GOT3 (cell line): ENCODE measurements at regions not wholly inside any gene's neighbourhood (a gene's known extent, or its start where the extent isn't known, plus 50 kb on each side); places are given as distances from the start of the nearest gene placed in this dataset.

Source experiments
- DNase-seq: peaks from one replicate; lab custom pipeline; 2025; ENCODE audit warnings: mixed read lengths; lab: John Stamatoyannopoulos, UW

DNA sequence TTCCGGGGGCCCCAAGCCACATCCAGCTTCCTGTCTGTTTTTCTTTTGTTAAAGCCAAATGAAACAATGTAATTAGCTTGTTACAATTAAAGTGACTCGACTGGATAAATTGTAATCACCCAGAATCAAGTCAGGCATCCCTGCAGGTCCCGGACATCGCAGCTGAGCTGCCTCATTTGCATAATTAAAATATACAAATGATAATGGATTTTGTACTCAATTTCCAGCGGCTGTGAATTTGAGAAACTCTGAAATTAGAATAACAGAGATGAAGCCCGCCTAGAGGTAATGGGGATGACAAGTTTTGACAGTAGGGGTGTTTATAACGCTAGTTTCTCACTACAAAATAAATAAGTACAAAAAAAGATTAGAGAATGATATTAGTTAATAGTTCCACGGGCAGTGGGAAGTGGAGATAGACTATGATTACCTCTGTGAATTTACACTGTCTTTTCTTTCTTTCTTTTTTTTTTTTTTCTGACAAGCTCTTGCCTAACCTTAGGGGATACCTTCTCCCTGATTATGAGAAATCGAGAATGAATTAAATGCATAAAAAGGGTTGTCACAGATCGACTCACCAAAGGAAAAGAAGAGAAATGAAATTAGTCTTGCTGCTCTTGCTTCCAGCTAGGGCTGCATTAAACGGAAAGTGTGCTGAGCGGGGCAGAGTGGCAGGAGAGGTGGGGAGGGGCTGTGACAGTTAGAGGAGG, 82.6 kb upstream of the SKOR2 start:
- no peak for DNase-seq

DNA sequence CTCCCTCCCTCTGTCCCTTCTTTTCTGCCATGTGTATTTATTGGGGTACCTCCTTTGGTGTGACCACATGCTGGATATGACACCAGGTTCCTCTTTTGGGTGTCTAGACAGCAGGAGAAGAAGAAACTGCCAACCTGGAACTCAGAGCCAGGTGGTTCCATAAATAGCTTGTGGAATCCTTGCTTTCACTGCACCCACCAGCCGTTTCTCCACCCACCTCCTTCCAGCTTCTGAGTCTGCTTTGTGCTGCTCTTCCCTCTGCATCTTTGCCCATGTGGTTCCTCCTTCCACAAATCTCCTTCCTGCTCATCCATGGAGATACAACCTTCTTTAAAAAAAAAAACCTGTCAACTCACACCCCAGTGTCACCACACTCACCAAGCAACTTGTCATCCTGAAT, 80.2 kb upstream of the SKOR2 start:
- DNase-seq: no peak

DNA sequence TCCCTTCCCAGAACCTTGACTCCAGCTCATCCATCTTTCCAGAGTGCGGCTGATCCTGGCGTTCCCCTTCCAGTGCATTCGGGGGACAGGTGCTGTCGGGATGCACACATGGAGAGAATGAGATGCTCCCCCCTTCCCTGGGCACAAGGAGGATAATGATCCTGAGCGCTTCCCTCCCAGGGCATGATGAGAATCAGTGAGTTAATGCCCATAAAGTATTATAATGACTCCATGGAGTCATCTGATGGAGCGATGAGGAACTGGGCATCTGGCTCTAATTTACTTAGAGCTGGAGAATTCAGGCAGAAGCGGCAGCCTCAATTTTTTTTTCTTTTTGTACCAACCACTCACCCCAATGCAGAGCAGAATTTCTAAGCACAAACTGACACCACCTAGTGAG, 79.6 kb upstream of the SKOR2 start:
- DNase-seq: no peak

DNA sequence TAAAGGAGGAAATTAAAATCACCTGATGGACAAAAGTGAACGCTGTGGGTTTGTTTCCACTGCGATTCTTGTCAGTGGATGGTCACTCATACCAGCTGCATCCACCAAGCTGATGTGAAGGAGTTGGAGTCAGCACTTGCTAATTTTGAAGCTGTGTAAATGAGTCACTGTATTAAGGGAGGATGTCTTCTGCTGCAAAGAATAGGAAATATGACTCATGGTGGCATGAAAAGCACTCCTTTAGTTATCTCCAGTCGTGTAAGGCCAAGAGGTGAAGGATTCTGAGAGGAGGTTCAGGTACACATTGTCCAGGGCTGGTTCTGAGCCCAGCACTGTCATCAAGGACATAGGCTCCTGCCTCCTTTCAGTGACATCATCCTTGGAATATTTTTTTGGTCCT, 71.7 kb upstream of the SKOR2 start:
- DNase-seq: no peak

DNA sequence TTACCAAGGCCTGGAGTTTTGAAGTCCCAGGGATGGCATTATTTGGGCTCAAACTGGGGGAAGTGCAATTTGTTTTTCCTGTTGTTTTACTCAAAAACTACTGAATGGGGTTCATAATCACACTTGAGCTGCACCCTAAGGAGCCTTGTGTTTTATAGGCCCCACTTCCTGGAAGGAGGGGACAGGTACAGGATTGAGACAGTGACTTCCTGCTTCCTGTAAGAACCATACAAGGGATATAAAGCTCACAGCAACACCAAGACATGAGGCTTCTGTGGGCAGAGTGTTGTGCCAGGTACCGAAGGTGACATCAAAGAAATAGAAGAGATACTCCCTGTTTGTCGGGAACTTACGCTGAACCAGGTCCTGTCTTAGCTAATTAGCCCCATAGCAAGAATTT, 70.4 kb upstream of the SKOR2 start:
- DNase-seq: no peak

DNA sequence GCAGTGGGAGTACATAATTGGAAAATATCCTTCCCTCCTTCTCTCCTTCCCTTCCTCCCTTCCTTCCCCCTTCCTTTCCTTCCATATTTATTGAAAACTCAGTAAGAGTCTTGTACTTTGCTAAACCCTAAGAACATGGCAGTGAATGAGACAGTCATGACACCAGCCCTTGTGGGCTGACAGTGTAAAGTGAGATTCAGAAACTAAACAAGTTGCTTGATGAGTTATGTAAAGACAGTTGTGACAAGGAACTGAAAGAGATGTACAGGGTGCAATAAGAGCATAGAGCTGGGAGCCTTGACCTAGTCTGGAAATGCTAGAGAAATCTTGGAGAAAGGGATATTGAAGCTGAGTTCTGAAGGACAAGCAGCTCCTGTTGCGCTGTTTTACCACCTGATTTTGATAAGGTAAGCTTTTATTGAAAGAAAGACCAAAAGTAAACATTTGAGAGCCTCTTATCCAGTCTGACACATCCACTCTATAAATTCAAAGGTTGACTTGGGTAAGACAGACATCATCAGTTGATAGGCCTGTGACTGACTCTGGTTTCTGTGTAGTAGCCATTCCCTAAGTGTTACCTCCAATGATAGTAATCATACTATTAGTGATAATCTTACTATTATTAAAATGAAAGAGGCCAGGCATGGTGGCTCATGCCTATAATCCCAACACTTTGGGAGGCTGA, 66.5 kb upstream of the SKOR2 start:
- no peak for DNase-seq

DNA sequence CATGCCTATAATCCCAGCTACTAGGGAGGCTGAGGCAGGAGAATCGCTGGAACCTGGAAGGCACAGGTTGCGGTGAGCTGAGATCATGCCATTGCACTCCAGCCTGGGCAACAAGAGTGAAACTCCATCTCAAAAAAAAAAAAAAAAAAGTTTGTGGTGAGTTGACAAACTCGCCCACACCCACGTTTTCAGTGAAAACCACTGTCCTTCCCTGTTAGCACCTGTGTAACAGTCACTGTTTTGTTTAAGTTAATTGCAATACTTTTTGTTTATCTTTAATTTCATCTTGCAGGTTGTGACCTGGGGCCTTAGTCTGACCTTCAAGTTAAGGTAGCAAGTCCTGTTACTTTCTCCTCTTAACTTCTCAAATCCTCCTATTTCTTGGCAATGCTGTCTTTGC, 65.5 kb upstream of the SKOR2 start:
- no peak for DNase-seq

DNA sequence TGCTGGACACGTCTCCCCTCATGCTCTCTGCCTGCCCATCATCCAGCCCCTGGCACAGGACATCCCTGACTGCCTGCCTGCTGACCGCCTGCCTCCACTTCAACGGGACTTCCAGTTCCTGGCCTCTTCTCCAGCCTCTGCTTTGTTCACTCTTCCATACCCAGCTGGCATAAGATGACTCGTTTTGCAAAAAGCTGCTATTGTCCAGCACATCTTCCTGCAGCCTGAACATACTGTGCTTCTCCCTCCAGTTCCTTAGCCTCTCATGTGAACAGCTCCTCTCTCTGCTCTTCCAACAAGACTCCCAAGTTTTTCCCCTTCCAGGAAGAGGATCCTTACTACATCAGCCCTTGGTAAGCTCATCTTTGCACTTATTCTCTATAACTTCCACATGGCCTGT, 62.4 kb upstream of the SKOR2 start:
- DNase-seq: no peak

DNA sequence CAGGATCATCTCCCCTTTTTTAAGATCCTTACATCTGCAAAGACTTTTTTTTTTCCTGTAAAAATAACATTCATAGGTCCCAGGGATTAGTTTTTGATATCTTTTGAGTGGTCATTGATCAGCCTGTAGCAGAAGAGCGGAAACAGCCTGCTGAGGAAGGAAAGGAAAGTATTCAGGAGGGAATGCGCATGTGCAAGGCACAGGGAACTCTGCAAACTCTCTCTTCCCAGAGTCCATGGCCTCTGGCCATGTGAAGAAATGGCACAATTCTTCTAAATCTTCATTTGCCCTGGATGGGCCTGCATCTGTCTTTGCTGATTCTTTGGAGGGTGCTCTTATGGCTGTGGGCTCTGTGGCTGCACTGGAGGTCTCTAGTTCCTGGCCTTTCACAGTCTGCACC, 60.1 kb upstream of the SKOR2 start:
- DNase-seq: no peak
